OCI-LY1 (cell line): ENCODE measurements at regions not wholly inside any gene's neighbourhood (a gene's known extent, or its start where the extent isn't known, plus 50 kb on each side); places are given as distances from the start of the nearest gene placed in this dataset.

Experiments
- EZH2 ChIP-seq: fragments of 200-600 bp; sonication (generic), shearing (Covaris generic); IDR thresholded peaks from 2 replicates; pipeline ENCODE4 v1.8.0; 2017; ENCODE audit warnings: borderline replicate concordance, mixed run types, mild to moderate bottlenecking, antibody characterized with exemption, low read length, moderate library complexity, mixed read lengths
- TF ChIP-seq, protein P1 (sequence below): fragments of 200-600 bp; sonication (generic), shearing (Covaris generic); IDR thresholded peaks from 2 replicates; pipeline ENCODE4 v1.5.1; 2017; ENCODE audit warnings: mild to moderate bottlenecking, antibody characterized with exemption, low read length, moderate library complexity, mixed read lengths

- TF ChIP-seq, protein P1, sequence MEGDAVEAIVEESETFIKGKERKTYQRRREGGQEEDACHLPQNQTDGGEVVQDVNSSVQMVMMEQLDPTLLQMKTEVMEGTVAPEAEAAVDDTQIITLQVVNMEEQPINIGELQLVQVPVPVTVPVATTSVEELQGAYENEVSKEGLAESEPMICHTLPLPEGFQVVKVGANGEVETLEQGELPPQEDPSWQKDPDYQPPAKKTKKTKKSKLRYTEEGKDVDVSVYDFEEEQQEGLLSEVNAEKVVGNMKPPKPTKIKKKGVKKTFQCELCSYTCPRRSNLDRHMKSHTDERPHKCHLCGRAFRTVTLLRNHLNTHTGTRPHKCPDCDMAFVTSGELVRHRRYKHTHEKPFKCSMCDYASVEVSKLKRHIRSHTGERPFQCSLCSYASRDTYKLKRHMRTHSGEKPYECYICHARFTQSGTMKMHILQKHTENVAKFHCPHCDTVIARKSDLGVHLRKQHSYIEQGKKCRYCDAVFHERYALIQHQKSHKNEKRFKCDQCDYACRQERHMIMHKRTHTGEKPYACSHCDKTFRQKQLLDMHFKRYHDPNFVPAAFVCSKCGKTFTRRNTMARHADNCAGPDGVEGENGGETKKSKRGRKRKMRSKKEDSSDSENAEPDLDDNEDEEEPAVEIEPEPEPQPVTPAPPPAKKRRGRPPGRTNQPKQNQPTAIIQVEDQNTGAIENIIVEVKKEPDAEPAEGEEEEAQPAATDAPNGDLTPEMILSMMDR, result no peak
- no peak for TF ChIP-seq EZH2
These were observed 231.6 kb downstream of the CASP12 start for GRCh38 chr11:104666624-104667023.
